ENCODE measurements at regions not wholly inside any gene's neighbourhood (a gene's known extent, or its start where the extent isn't known, plus 50 kb on each side); places are given as distances from the start of the nearest gene placed in this dataset.

- no peak for DNase-seq (ENCODE audit: low read depth)
- no peak overlapping the region for H3K4me3 ChIP-seq (ENCODE audit: low read depth, low read length)
- no peak for TF ChIP-seq CTCF (IDR thresholded peaks at IDR 0.05; ENCODE audit: low read depth, low read length, missing control alignments)
Observed at GRCh38 chr12:14262771-14263511, 102.5 kb upstream of the ATF7IP start.

- H3K4me3 ChIP-seq (ENCODE audit: low read depth, low read length): no peak overlapping the region
- no peak for DNase-seq (ENCODE audit: low read depth)
- TF ChIP-seq CTCF (IDR thresholded peaks at IDR 0.05; ENCODE audit: low read depth, low read length, missing control alignments): no peak
Observed at GRCh38 chr12:14263742-14264141, 101.7 kb upstream of the ATF7IP start.

- no peak for TF ChIP-seq CTCF (IDR thresholded peaks at IDR 0.05; ENCODE audit: low read depth, low read length, missing control alignments)
- DNase-seq (ENCODE audit: low read depth): no peak
- H3K4me3 ChIP-seq (ENCODE audit: low read depth, low read length): no peak overlapping the region
Observed at GRCh38 chr12:14264316-14264715, 101.2 kb upstream of the ATF7IP start.

GRCh38 chr12:14264778-14265177 lies 100.7 kb upstream of the ATF7IP start:
- no peak overlapping the region for H3K4me3 ChIP-seq (ENCODE audit: low read depth, low read length)
- TF ChIP-seq CTCF (IDR thresholded peaks at IDR 0.05; ENCODE audit: low read depth, low read length, missing control alignments): no peak
- DNase-seq (ENCODE audit: low read depth): no peak

- no peak for DNase-seq (ENCODE audit: low read depth)
- TF ChIP-seq CTCF (IDR thresholded peaks at IDR 0.05; ENCODE audit: low read depth, low read length, missing control alignments): no peak
- no peak overlapping the region for H3K4me3 ChIP-seq (ENCODE audit: low read depth, low read length)
Observed at GRCh38 chr12:14268120-14268515, 97.4 kb upstream of the ATF7IP start.

GRCh38 chr12:14270392-14270791 lies 95.1 kb upstream of the ATF7IP start:
- DNase-seq (ENCODE audit: low read depth): no peak
- no peak for TF ChIP-seq CTCF (IDR thresholded peaks at IDR 0.05; ENCODE audit: low read depth, low read length, missing control alignments)
- no peak overlapping the region for H3K4me3 ChIP-seq (ENCODE audit: low read depth, low read length)

Measured in GM12864 (cell line).